ENCODE measurements at regions not wholly inside any gene's neighbourhood (a gene's known extent, or its start where the extent isn't known, plus 50 kb on each side); places are given as distances from the start of the nearest gene placed in this dataset.
"Not testable (repeated sequence)": the region's sequence is repeated elsewhere in the genome, so short reads cannot be mapped to it uniquely, and the experiment has no call there.

- no peak for DNase-seq
These were observed 62.5 kb upstream of the ENPP6 start for GRCh38 chr4:184280137-184280536.

GRCh38 chr4:184279496-184280061, 61.9 kb upstream of the ENPP6 start:
- no peak for DNase-seq

- not testable (repeated sequence) for DNase-seq
These were observed 60.1 kb upstream of the ENPP6 start for GRCh38 chr4:184277769-184278168.

- DNase-seq = not testable (repeated sequence)
These were observed 59.3 kb upstream of the ENPP6 start for GRCh38 chr4:184277010-184277409.

- DNase-seq = not testable (repeated sequence)
These were observed 58.7 kb upstream of the ENPP6 start for GRCh38 chr4:184276346-184276745.

- DNase-seq = no peak
These were observed 58.1 kb upstream of the ENPP6 start for GRCh38 chr4:184275766-184276165.

- no peak for DNase-seq
These were observed 56.7 kb upstream of the ENPP6 start for GRCh38 chr4:184274286-184274951.

GRCh38 chr4:184273166-184274147, 55.8 kb upstream of the ENPP6 start:
- DNase-seq = no peak

- DNase-seq = no peak
These were observed 53.2 kb upstream of the ENPP6 start for GRCh38 chr4:184270808-184271413.

- DNase-seq = no peak
These were observed 52.3 kb upstream of the ENPP6 start for GRCh38 chr4:184269879-184270430.

- no peak for DNase-seq
These were observed 51.0 kb upstream of the ENPP6 start for GRCh38 chr4:184268584-184269160.

GRCh38 chr4:184267673-184268583, 50.3 kb upstream of the ENPP6 start:
- peak; percentile 74 for DNase-seq

Data from central memory CD4-positive, alpha-beta T cell (primary cell).